K562 (cell line): ENCODE measurements at regions not wholly inside any gene's neighbourhood (a gene's known extent, or its start where the extent isn't known, plus 50 kb on each side); places are given as distances from the start of the nearest gene placed in this dataset.

Source experiments
- ATAC-seq: fragments of 200-7000 bp; cut with Tn5 transposase; 3 replicates; pipeline ENCODE4 v1.9.1; 2020; ENCODE audit warnings: moderate library complexity
- BruUV-seq: library from RNA; stranded (reverse); fragments of 400-500 nt; replicated peaks from 2 replicates; lab custom pipeline; 2021; lab: Mats Ljungman, UMichigan
- CTCF ChIA-PET: fragments of 300-600 bp; formaldehyde crosslinking; extraction: SDS; loops from one replicate; lab custom pipeline; 2021; ENCODE audit warnings: low intra/inter-chr PET ratio; lab: Yijun Ruan, JAX
- POLR2A ChIA-PET: fragments of 300-600, 350-650 bp; sonication (Branson Sonifier 250); formaldehyde crosslinking; extraction: SDS; loops from one replicate; lab custom pipeline; 2021; ENCODE audit warnings: antibody characterized with exemption, inconsistent platforms; lab: Yijun Ruan, JAX
- DNase-seq, 4 experiments: peaks; one replicate each; pipeline versions ENCODE4 v3.0.0 to v3.0.0-alpha.2; 2011 to 2018; ENCODE audit warnings: low spot score in 3 of 4, mixed read lengths in 3 of 4; ENCODE audit errors: extremely low read depth in 1 of 4
- FAIRE-seq: peaks from 2 replicates; lab custom pipeline; 2011; peaks lifted over from hg19 to GRCh38; lab: Jason Lieb, UNC
- H2AFZ ChIP-seq: 2 replicates; pipeline ENCODE4 v1.6.0; 2011; ENCODE audit warnings: low read depth, low read length, control low read depth, inconsistent platforms
- H3K27ac ChIP-seq: fragments of 200-600 bp; 3 replicates; pipeline ENCODE4 v1.8.0; 2011; ENCODE audit warnings: low read depth, mild to moderate bottlenecking, control low read depth, inconsistent platforms, low read length, moderate library complexity, mixed read lengths; ENCODE audit errors: extremely low read depth
- H3K27me3 ChIP-seq, 2 experiments: fragments of 300-600 bp in 1 of 2; 2 replicates in 1 of 2; 3 replicates in 1 of 2; pipeline versions ENCODE4 v1.6.0 to v1.8.0; 2011; ENCODE audit warnings: inconsistent platforms in 2 of 2, low read length in 2 of 2, mild to moderate bottlenecking in 1 of 2, mixed read lengths in 1 of 2, moderate library complexity in 1 of 2; ENCODE audit not compliant: control insufficient read depth in 2 of 2, insufficient read depth in 2 of 2
- H3K36me3 ChIP-seq: fragments of 300-600 bp; 3 replicates; pipeline ENCODE4 v1.8.0; 2011; ENCODE audit warnings: mild to moderate bottlenecking, low read length, inconsistent platforms; ENCODE audit not compliant: control insufficient read depth, insufficient read depth
- H3K4me1 ChIP-seq, 2 experiments: fragments of 200-600 bp in 1 of 2; replicated peaks in 1 of 2; 2 replicates in 1 of 2; 3 replicates in 1 of 2; pipeline versions ENCODE4 v1.5.1 to v1.8.0; 2011; ENCODE audit warnings: inconsistent platforms in 2 of 2, low read length in 2 of 2, mild to moderate bottlenecking in 1 of 2, mixed read lengths in 1 of 2, moderate library complexity in 1 of 2; ENCODE audit not compliant: control insufficient read depth in 2 of 2, insufficient read depth in 2 of 2
- H3K4me2 ChIP-seq: 2 replicates; pipeline ENCODE4 v1.6.1; 2011; ENCODE audit warnings: low read length, control low read depth, inconsistent platforms, mixed read lengths; ENCODE audit not compliant: insufficient read depth
- H3K4me3 ChIP-seq: fragments of 200-600 bp; sonication (generic), shearing (Covaris generic); 2 replicates; pipeline ENCODE4 v1.5.1; 2016; ENCODE audit warnings: control low read depth, inconsistent platforms
- H3K79me2 ChIP-seq: fragments of 200-600 bp; 3 replicates; pipeline ENCODE4 v1.8.0; 2011; ENCODE audit warnings: low read length, inconsistent platforms; ENCODE audit not compliant: control insufficient read depth, insufficient read depth
- H3K9ac ChIP-seq, 2 experiments: 2 replicates each; pipeline versions ENCODE4 v1.6.0 to v1.6.1; 2011; ENCODE audit warnings: low read depth in 2 of 2, low read length in 2 of 2, control low read depth in 1 of 2, inconsistent platforms in 1 of 2, mild to moderate bottlenecking in 1 of 2, mixed read lengths in 1 of 2; ENCODE audit not compliant: insufficient read depth in 1 of 2
- H3K9me1 ChIP-seq: one replicate; pipeline ENCODE4 v1.6.0; 2011; ENCODE audit warnings: inconsistent platforms, mild to moderate bottlenecking, low read length, moderate library complexity; ENCODE audit not compliant: control insufficient read depth, insufficient read depth
- H3K9me3 ChIP-seq: replicated peaks from 2 replicates; pipeline ENCODE4 v1.5.1; 2011; ENCODE audit warnings: low read depth, low read length, inconsistent platforms; ENCODE audit not compliant: control insufficient read depth, insufficient read depth
- H4K20me1 ChIP-seq: replicated peaks from 2 replicates; pipeline ENCODE4 v1.6.1; 2011; ENCODE audit warnings: low read length, inconsistent platforms, mixed read lengths; ENCODE audit not compliant: control insufficient read depth, insufficient read depth
- TFAP4 ChIP-seq: sonication (generic); formaldehyde crosslinking; IDR thresholded peaks from 2 replicates; pipeline ENCODE4 v1.8.0; 2022; ENCODE audit warnings: missing genetic modification reagents, mild to moderate bottlenecking, moderate library complexity, borderline replicate concordance
- THRA ChIP-seq: fragments of 450-650 bp; IDR thresholded peaks from 2 replicates; pipeline ENCODE4 v1.6.1; 2017; ENCODE audit warnings: mild to moderate bottlenecking, moderate library complexity
- XRCC5 ChIP-seq: fragments of 200-400 bp; formaldehyde crosslinking; IDR thresholded peaks from 2 replicates; pipeline ENCODE4 v1.6.1; 2017; ENCODE audit warnings: low read depth, mild to moderate bottlenecking, low read length
- ZNF224 ChIP-seq: sonication (generic); formaldehyde crosslinking; IDR thresholded peaks from 2 replicates; pipeline ENCODE4 v1.8.0; 2022; ENCODE audit warnings: mild to moderate bottlenecking, missing genetic modification reagents
- ZNF318 ChIP-seq, 2 experiments: fragments of 450-650 bp; IDR thresholded peaks; 2 replicates each; pipeline ENCODE4 v1.6.1; 2016; ENCODE audit warnings: mild to moderate bottlenecking in 2 of 2, borderline replicate concordance in 1 of 2, low read depth in 1 of 2, moderate library complexity in 1 of 2
- WGBS: fragments of 100-300 bp; shearing (Covaris generic); methylation state at CpG from one replicate; pipeline ENCODE4 v1.1.6; 2016; ENCODE audit warnings: low coverage, mixed read lengths; ENCODE audit not compliant: insufficient coverage; ENCODE audit errors: missing lambda C conversion rate; 5-methylcytosine and 5-hydroxymethylcytosine counted together
- in situ Hi-C: fragments of 300-500 bp; cut with MboI; formaldehyde crosslinking; loops from 4 replicates; pipeline ENCODE4 v1.15.0; 2018; ENCODE audit warnings: inconsistent platforms, mixed read lengths
- intact Hi-C: fragments of 100-400 bp; cut with micrococcal nuclease; formaldehyde crosslinking; loops from 2 replicates; pipeline ENCODE4 v1.14.2; 2022

GRCh38 chr12:130043685-130044406 lies 118.4 kb upstream of the FZD10 start:
- WGBS: 3% methylated on average over 13 of the region's 13 CpGs
- Histone ChIP-seq H3K79me2 (no peaks in the 10 kb centered on the region), H2AFZ (no peak overlapping the region), H3K4me2 (no peak overlapping the region), H3K9ac (no peak overlapping the region), H3K4me1 (no peaks in the 10 kb centered on the region), H3K27me3 (peaks cover 0 to 5% of the 10 kb centered on the region in 2 experiments; a peak in 2 of 5 replicates), H3K9me3 (peaks cover 2% of the 10 kb centered on the region; the same call in 1 of the 2 replicates), H3K27ac (no peak overlapping the region), H4K20me1 (no peaks in the 10 kb centered on the region), H3K4me3 (no peak overlapping the region), H3K9me1 (peaks cover 2% of the 10 kb centered on the region), H3K36me3 (no peaks in the 10 kb centered on the region)
- POLR2A ChIA-PET: interaction anchor here (0.7 kb wide), 1 partner anchor 285 kb away, joined by 3 read pairs; no protein-coding TSS in a partner anchor
- no peak for TF ChIP-seq ZNF318 (IDR thresholded peaks at IDR 0.05; ENCODE audit: borderline replicate concordance in 1 of 2, low read depth in 1 of 2)
- no peak for TF ChIP-seq THRA
- TF ChIP-seq XRCC5: no peak
- no peak for TF ChIP-seq TFAP4
- TF ChIP-seq ZNF224 (CRISPR knock-in tag): no peak
- BruUV-seq: no TSS peak
- in situ Hi-C loops (loop anchor here (25.0 kb wide), 1 partner anchor 693 kb away; no protein-coding TSS in a partner anchor), intact Hi-C loops (no loop called here)
- no peak for FAIRE-seq
- ATAC-seq: no peak
- DNase-seq: no peak
- CTCF ChIA-PET: no interaction called here
